C1 segment of cervical spinal cord (tissue), 14 donors: ENCODE measurements at regions not wholly inside any gene's neighbourhood (a gene's known extent, or its start where the extent isn't known, plus 50 kb on each side); places are given as distances from the start of the nearest gene placed in this dataset.
A peak's percentile ranks its signal among the peaks of the same experiment; 100 is the strongest.
"Not testable (repeated sequence)": the region's sequence is repeated elsewhere in the genome, so short reads cannot be mapped to it uniquely, and the experiment has no call there.

ENCODE experiments used
- DNase-seq, 14 donors: peaks; one replicate each; lab custom pipeline; 2025; lab: John Stamatoyannopoulos, UW

DNA sequence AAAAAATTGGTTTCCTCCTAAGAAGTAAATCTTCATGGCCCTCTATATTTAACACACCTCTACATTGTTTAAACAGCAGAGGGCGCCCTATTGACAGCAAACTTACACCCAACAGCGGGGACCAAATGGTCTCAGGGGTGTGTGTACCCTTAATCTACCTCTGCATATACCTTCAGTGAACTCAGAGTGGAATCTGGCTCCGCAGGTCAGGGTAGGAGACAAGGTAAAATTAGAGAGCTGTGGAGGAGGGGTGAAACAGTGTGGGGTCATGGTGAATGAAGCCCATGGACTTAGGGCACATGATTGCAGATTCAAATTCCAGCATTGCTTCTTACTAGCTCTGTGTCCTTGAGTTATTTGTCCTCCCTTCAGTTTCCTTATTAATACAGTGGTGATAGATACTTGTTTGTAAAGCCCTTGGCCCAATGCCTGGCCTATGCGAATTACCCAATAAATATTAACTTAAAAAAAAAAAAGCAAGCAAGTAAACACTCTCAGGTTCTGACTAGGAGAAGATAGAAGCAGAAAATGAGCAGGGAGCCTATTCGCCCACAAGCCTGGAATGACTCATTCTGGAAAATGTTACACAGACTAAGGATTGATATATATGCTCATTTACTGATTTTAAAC is 122.9 kb downstream of the CAVIN4 start:
- DNase-seq, result peak in 2 of 14 donors; percentile 1 to 2

GRCh38 chr9:100714372-100715099 is 136.7 kb downstream of the CAVIN4 start:
- DNase-seq, result peak in 11 of 14 donors; percentile 2 to 91 (median 44)

DNA sequence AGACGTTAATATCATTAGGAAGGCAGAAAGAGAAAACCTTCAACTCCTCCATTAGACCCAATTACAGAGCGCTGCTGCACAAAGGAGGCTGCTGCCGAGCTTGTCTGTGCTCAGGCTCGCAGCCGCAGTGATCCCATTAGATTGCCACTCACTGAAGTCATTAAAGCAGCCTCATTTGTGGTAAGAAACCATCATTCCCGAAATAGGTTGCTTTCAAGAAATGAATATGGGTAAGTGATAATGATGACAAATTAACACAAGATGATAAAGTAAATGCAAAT is 137.2 kb downstream of the CAVIN4 start:
- no peak for DNase-seq

- no peak for DNase-seq
Measured at GRCh38 chr9:100718717-100719116, 140.8 kb downstream of the CAVIN4 start.

DNA sequence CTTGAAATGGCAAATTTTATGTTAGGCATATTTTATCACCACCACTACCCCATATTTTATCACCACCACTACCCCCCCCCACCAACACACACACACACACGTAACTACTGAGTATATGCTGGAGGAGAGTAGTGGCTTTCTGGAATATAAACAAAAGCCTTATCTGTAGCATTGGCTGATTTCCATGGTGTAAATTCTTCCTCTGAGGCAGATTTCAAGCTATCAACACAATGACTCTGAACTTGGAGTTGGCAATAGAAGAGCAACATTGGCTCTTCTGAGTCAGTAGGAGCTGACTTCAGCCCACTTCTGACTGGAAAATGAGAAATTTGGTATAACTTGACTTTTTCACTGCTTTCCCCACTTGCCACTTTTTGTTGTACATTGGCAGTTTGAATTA is 143.0 kb downstream of the CAVIN4 start:
- DNase-seq, result no peak

GRCh38 chr9:100724886-100725285 is 147.0 kb downstream of the CAVIN4 start:
- DNase-seq, result no peak

DNA sequence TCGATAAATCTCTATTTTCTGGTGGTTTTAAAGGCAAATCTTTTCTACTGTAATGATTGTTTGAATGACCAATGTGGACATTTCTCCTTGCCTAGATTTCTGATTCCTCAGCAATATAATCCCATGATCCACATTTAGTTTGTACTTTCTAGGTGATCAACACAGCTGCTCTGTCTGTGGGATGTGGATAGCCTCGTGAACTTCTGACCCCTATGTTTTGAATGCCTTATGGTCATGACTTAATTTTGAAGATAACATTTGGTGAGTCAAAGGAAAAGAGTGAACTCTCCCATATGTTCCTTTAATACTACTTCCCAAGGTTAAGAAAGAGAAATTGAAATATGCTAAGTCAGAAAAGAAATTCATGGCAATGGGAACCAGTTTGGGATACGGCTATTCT is 147.5 kb downstream of the CAVIN4 start:
- DNase-seq, result no peak

DNA sequence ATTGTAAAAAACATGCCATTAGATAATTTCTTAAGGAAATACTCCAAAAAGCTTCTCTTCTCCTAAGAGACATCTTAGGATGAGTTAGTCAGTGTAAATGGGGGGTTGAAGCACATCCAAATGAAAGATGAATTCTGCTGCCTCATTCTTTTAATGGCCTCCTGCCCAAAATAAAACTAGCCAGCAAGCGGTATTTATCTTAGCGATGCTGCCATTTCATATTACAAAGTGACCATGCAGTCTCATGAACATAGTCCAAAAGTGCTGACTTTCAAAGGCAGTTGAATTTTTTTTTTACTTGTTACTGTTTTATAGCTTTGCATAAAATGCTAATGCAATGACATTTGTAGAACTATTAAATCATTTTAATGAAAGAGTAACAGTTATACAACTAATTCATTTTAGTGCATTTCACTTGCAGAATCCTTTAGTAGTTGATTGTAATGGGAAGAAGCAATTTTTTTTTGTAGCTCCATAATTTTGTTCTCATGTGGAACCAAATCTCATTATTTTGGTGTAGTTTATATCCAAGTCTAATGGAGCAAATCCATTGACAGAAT is 151.5 kb downstream of the CAVIN4 start:
- no peak for DNase-seq

GRCh38 chr9:100730086-100730485 is 152.2 kb downstream of the CAVIN4 start:
- DNase-seq, result no peak

GRCh38 chr9:100731038-100731556 is 153.2 kb downstream of the CAVIN4 start:
- DNase-seq, result no peak

DNA sequence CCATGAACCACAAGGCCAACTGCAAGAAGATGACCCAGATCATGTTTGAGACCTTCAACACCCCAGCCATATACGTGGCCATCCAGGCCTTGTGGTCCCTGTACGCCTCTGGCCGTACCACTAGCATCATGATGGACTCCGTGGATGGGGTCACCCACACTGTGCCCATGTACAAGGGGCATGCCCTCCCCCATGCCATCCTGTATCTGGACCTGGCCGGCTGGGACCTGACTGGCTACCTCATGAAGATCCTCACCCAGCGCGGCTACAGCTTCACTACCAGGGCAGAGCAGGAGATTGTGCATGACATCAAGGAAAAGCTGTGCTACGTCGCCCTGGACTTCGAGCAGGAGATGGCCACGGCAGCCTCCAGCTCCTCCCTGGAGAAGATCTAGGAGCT is 153.7 kb downstream of the CAVIN4 start:
- DNase-seq, result no peak

- DNase-seq, result no peak
Measured at GRCh38 chr9:100739208-100739607, 161.3 kb downstream of the CAVIN4 start.

DNA sequence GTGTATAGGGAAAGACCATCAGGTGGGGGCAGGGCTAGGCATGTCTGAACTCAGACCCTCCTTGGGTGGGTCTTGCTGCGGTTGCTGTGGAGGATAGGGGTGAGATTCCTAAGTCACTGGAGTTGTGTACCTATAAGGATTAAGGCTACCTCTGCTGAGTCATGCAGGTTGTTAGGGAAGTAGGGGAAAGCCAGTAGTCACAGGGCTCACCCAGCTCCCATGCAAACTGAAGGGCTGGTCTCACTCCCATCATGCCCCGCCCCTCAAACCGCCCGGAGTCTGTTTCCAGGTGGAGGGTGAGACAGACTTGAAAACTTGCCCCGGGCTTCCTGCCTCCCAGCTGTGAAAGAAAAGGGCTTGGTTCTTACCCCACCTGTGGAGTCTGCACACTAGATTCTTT is 161.8 kb downstream of the CAVIN4 start:
- no peak for DNase-seq

DNA sequence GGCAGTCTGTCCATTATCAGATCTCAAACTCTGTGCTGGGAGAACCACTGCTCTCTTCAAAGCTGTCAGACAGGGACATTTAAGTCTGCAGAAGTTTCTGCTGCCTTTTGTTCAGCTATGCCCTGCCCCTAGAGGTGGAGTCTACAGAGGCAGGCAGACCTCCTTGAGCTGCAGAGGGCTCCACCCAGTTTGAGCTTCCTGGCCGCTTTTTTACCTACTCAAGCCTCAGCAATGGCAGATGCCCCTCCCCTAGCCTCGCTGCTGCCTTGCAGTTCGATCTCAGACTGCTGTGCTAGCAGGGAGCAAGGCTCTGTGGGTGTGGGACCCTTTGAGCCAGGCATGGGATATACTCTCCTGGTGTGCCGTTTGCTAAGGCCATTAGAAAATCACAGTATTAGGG is 171.1 kb downstream of the CAVIN4 start:
- not testable (repeated sequence) for DNase-seq

DNA sequence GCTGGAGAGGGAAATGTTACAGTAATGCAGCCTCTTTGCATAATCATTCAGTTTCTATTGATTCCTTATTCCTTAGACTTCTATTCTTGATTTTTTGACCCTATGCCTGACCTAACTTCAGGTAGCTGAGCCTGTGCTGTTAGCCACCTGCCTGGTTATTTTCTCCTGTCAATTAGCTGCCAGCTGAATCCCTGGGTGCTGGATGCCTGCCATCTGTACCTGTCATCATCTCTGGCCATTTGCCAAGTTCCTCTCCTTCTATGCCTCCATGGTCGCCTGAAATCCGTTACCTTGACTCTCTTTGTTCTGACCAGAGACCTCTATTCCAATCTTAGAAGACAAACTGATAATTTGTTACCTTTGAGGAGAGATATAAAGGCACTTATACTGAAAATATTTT is 178.3 kb downstream of the CAVIN4 start:
- DNase-seq, result no peak

DNA sequence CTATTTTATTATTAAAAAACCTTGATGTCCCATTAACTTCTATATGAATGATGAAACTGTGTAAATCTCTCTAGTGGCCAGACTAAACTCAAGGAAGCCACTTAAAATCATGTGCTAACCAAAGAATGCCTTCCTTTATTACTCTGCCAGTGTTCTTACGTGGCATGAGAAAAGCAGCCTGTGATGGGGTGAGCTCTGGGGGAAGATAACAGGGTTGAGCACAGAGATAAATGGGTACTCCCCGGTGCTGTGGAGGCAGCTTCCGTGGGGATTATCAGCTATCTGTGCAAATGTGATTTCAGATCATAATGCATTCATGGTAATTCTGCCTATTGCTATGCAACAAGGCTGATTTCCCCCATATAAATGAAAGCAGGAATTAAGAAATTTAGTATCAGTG is 181.3 kb downstream of the CAVIN4 start:
- DNase-seq, result no peak

- DNase-seq, result no peak
Measured at GRCh38 chr9:100761276-100761802, 183.5 kb downstream of the CAVIN4 start.

DNA sequence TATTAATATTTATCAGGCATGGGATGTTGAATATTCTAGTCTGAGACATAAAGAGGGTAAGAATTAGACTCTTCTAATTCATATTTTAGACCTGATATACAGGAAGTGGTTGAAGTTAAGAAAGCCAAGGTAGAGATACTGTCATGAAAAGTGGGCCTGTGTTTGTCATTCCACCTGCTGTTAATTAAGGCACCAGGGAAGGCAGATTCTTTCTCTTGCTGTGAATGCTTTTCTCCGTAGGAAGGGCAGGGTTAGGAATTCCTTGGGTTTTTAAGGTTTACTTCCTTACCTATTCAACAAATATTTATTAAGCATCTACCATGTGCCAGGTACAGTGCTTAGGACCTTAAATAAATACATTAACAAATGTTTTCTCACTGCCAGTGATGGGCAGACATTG is 196.4 kb downstream of the CAVIN4 start:
- DNase-seq, result no peak

DNA sequence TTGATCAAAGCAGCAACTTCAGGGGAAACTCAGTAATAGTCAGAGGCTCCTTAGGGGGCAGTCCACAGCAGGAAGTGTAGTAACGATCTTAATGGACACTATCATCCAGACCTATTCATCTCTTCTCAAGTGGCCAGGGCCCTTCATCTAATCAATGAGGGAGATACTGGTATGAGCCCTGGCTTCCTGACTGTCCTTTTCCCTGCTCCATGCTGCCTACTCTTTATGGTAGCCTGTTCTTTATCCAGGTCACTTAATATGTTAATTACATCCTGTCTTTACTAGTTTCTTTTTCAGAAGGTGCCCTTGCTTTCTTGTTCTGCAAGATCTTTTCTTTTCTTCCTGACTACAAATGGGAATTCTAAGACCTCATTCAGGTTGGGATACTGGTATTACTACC is 197.1 kb downstream of the CAVIN4 start:
- DNase-seq, result no peak

- DNase-seq, result no peak
Measured at GRCh38 chr9:100775912-100776311, 198.0 kb downstream of the CAVIN4 start.

GRCh38 chr9:100784755-100785154 is 206.9 kb downstream of the CAVIN4 start:
- DNase-seq, result no peak

DNA sequence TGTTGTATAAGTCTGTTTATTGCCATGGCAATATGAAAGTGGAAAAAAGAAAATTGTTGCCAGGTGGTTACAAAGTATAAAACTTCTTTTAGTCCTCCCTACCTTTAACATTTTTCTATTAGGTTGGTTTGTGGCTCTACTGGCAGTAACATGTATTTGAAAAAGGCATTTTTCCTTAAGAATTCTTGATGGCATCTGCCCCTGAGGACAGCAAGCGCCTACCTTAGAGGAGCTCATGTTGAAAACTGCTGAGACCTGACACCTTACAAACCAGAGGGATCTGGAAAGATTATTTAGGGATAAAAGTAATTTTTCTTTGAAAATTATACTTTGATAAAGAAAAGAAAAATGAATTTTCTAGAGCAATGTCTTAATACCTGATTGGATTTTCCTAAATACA is 208.1 kb downstream of the CAVIN4 start:
- no peak for DNase-seq

DNA sequence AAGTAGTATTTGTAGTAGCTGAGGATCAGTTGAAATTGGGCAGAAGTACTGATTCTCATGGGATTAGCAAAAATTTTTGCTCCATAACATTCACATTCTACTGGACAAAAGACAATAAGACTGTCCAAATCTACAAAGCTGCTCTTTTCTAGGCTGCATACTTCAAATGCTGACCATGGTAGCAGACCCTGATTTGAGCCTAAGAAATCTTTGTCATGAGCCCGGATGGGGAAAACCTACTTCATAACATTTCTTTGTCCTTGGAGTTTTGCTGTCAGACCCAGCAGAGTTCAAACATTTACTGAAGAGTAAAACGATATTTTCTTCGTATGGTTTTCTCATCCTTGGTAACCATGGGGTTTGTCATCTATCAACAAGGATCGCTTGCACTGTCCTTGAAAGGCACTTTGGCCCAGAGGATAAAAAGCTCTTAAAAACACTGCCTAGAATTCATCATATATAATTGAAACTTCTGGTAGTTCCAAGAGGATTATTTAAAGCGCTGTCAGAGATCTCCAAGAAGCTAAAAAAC is 216.9 kb downstream of the CAVIN4 start:
- no peak for DNase-seq
